IMR-90 (cell line): ENCODE measurements at regions not wholly inside any gene's neighbourhood (a gene's known extent, or its start where the extent isn't known, plus 50 kb on each side); places are given as distances from the start of the nearest gene placed in this dataset.

ENCODE experiments used
- ATAC-seq: fragments of 200-7000 bp; cut with Tn5 transposase; 2 replicates; pipeline ENCODE4 v1.9.1; 2020; ENCODE audit warnings: low read depth, mild to moderate bottlenecking, moderate library complexity
- BruUV-seq: library from RNA; stranded (reverse); fragments of 400-500 nt; replicated peaks from 2 replicates; lab custom pipeline; 2021; lab: Mats Ljungman, UMichigan
- CTCF ChIA-PET: fragments of 300-600 bp; formaldehyde crosslinking; extraction: SDS; loops from one replicate; lab custom pipeline; 2021; ENCODE audit warnings: antibody characterized with exemption; lab: Yijun Ruan, JAX
- POLR2A ChIA-PET: fragments of 300-600 bp; sonication (Branson Sonifier 250); formaldehyde crosslinking; loops from one replicate; lab custom pipeline; 2022; ENCODE audit warnings: antibody characterized with exemption; ENCODE audit not compliant: unreplicated experiment; lab: Charles Lee
- DNase-seq: peaks from one replicate; pipeline ENCODE4 v3.0.0; 2013
- H2AFZ ChIP-seq: replicated peaks from 2 replicates; pipeline ENCODE3; 2013; ENCODE audit warnings: low read length, mild to moderate bottlenecking; ENCODE audit not compliant: poor library complexity
- H2AK5ac ChIP-seq: 2 replicates; pipeline ENCODE4 v1.6.1; 2013; ENCODE audit warnings: low read depth, low read length, inconsistent platforms
- H2AK9ac ChIP-seq: replicated peaks from 2 replicates; pipeline ENCODE3; 2013; ENCODE audit warnings: mild to moderate bottlenecking, low read depth, low read length, moderate library complexity; ENCODE audit not compliant: poor library complexity
- H2BK120ac ChIP-seq: 2 replicates; pipeline ENCODE4 v1.6.1; 2013; ENCODE audit warnings: low read depth, low read length, inconsistent platforms
- H2BK15ac ChIP-seq: 3 replicates; pipeline ENCODE4 v1.6.1; 2013; ENCODE audit warnings: low read depth, low read length, inconsistent platforms
- H2BK20ac ChIP-seq: 2 replicates; pipeline ENCODE4 v1.6.1; 2013; ENCODE audit warnings: low read depth, mild to moderate bottlenecking, inconsistent platforms, low read length, moderate library complexity
- H2BK5ac ChIP-seq: 2 replicates; pipeline ENCODE4 v1.6.1; 2013; ENCODE audit warnings: mild to moderate bottlenecking, low read depth, low read length, inconsistent platforms; ENCODE audit not compliant: poor library complexity, severe bottlenecking
- H3K14ac ChIP-seq: replicated peaks from 2 replicates; pipeline ENCODE4 v1.6.1; 2013; ENCODE audit warnings: low read depth, low read length, inconsistent platforms
- H3K18ac ChIP-seq: 2 replicates; pipeline ENCODE4 v1.6.1; 2013; ENCODE audit warnings: low read depth, low read length, control low read depth
- H3K23ac ChIP-seq: 2 replicates; pipeline ENCODE4 v1.6.1; 2013; ENCODE audit warnings: low read depth, low read length, inconsistent platforms
- H3K27ac ChIP-seq: 2 replicates; pipeline ENCODE4 v1.5.1; 2013; ENCODE audit warnings: mild to moderate bottlenecking, control low read depth, low read length; ENCODE audit not compliant: insufficient read depth
- H3K27me3 ChIP-seq: 2 replicates; pipeline ENCODE4 v1.6.1; 2013; ENCODE audit warnings: low read length; ENCODE audit not compliant: control insufficient read depth, insufficient read depth
- H3K36me3 ChIP-seq: 2 replicates; pipeline ENCODE4 v1.6.1; 2013; ENCODE audit warnings: low read length, mixed read lengths; ENCODE audit not compliant: control insufficient read depth, insufficient read depth
- H3K4ac ChIP-seq: 2 replicates; pipeline ENCODE4 v1.6.1; 2013; ENCODE audit warnings: low read depth, low read length, inconsistent platforms
- H3K4me1 ChIP-seq: 2 replicates; pipeline ENCODE4 v1.6.1; 2013; ENCODE audit warnings: low read length, mixed read lengths; ENCODE audit not compliant: control insufficient read depth, insufficient read depth
- H3K4me2 ChIP-seq: 2 replicates; pipeline ENCODE4 v1.6.1; 2013; ENCODE audit warnings: low read depth, mild to moderate bottlenecking, control low read depth, low read length, moderate library complexity
- H3K4me3 ChIP-seq: 2 replicates; pipeline ENCODE4 v1.5.1; 2013; ENCODE audit warnings: low read depth, mild to moderate bottlenecking, control low read depth, low read length, moderate library complexity; ENCODE audit not compliant: insufficient read depth
- H3K56ac ChIP-seq: 2 replicates; pipeline ENCODE4 v1.6.1; 2013; ENCODE audit warnings: low read length, inconsistent platforms; ENCODE audit not compliant: insufficient read depth; ENCODE audit errors: extremely low read depth
- H3K79me1 ChIP-seq, 2 experiments: 2 replicates each; pipeline ENCODE4 v1.6.1; 2013; ENCODE audit warnings: low read length in 2 of 2, inconsistent platforms in 1 of 2, low read depth in 1 of 2
- H3K9ac ChIP-seq: 2 replicates; pipeline ENCODE4 v1.6.1; 2013; ENCODE audit warnings: low read depth, low read length, control low read depth
- H3K9me1 ChIP-seq: 2 replicates; pipeline ENCODE4 v1.6.1; 2013; ENCODE audit warnings: low read length, inconsistent platforms; ENCODE audit not compliant: insufficient read depth
- H3K9me3 ChIP-seq: 2 replicates; pipeline ENCODE4 v1.6.1; 2013; ENCODE audit warnings: low read length; ENCODE audit not compliant: control insufficient read depth, insufficient read depth
- H4K20me1 ChIP-seq: 2 replicates; pipeline ENCODE4 v1.6.1; 2013; ENCODE audit warnings: low read length, inconsistent platforms; ENCODE audit not compliant: insufficient read depth
- H4K5ac ChIP-seq: 2 replicates; pipeline ENCODE4 v1.6.1; 2013; ENCODE audit warnings: mild to moderate bottlenecking, low read depth, low read length, control low read depth
- H4K8ac ChIP-seq, 2 experiments: 2 replicates each; pipeline ENCODE4 v1.6.1; 2013; ENCODE audit warnings: low read depth in 2 of 2, low read length in 2 of 2, control low read depth in 1 of 2, inconsistent platforms in 1 of 2
- H4K91ac ChIP-seq: 2 replicates; pipeline ENCODE4 v1.6.1; 2013; ENCODE audit warnings: low read depth, low read length, inconsistent platforms; ENCODE audit not compliant: insufficient read depth
- BHLHE40 ChIP-seq: fragments of 150-350 bp; IDR thresholded peaks from 2 replicates; pipeline ENCODE4 v1.6.1; 2016; ENCODE audit warnings: mild to moderate bottlenecking, low read depth, low read length
- CEBPB ChIP-seq: IDR thresholded peaks from 2 replicates; pipeline ENCODE4 v1.6.1; 2012; ENCODE audit warnings: low read depth, low read length, improper control_type of control experiment
- CHD1 ChIP-seq: IDR thresholded peaks from 2 replicates; pipeline ENCODE4 v1.6.1; 2012; ENCODE audit warnings: low read depth, low read length, improper control_type of control experiment
- FOS ChIP-seq: fragments of 150-350 bp; IDR thresholded peaks from 2 replicates; pipeline ENCODE4 v1.6.1; 2016; ENCODE audit warnings: low read depth, low read length
- MAFK ChIP-seq: IDR thresholded peaks from 2 replicates; pipeline ENCODE4 v1.6.1; 2012; ENCODE audit warnings: low read depth, low read length, improper control_type of control experiment
- MXI1 ChIP-seq: IDR thresholded peaks from 2 replicates; pipeline ENCODE4 v1.6.1; 2012; ENCODE audit warnings: low read depth, mild to moderate bottlenecking, low read length, moderate library complexity, borderline replicate concordance
- NFE2L2 ChIP-seq: fragments of 150-350 bp; IDR thresholded peaks from 2 replicates; pipeline ENCODE4 v1.6.1; 2016; ENCODE audit warnings: low read depth, mild to moderate bottlenecking, low read length
- POLR2A ChIP-seq: IDR thresholded peaks from 2 replicates; pipeline ENCODE4 v1.6.1; 2012; ENCODE audit warnings: mild to moderate bottlenecking, low read depth, low read length
- RAD21 ChIP-seq: IDR thresholded peaks from 2 replicates; pipeline ENCODE4 v1.6.1; 2012; ENCODE audit warnings: low read length, improper control_type of control experiment
- RCOR1 ChIP-seq: IDR thresholded peaks from 2 replicates; pipeline ENCODE4 v1.6.1; 2012; ENCODE audit warnings: mild to moderate bottlenecking, low read length, improper control_type of control experiment; ENCODE audit not compliant: insufficient replicate concordance
- RFX5 ChIP-seq: IDR thresholded peaks from 2 replicates; pipeline ENCODE4 v1.8.0; 2012; ENCODE audit warnings: low read depth, mild to moderate bottlenecking, low read length, moderate library complexity
- SMC3 ChIP-seq: fragments of 150-350 bp; IDR thresholded peaks from 2 replicates; pipeline ENCODE4 v1.6.1; 2016; ENCODE audit warnings: low read depth, mild to moderate bottlenecking, antibody characterized with exemption, low read length, moderate library complexity
- WGBS, 2 experiments: methylation state at CpG; one replicate each; pipeline versions ENCODE4 v1.1.5 to v1.1.7; 2013; ENCODE audit warnings: missing lambda C conversion rate in 2 of 2; ENCODE audit not compliant: insufficient read length in 1 of 2; ENCODE audit errors: extremely low coverage in 2 of 2; 5-methylcytosine and 5-hydroxymethylcytosine counted together
- dilution Hi-C: fragments of 300-500 bp; cut with HindIII; formaldehyde crosslinking; loops from one replicate; pipeline ENCODE4 v1.14.3; 2018; ENCODE audit warnings: low sequenced_read_pairs; ENCODE audit not compliant: unreplicated experiment
- in situ Hi-C: fragments of 300-500 bp; cut with MboI; formaldehyde crosslinking; loops from 3 replicates; pipeline ENCODE4 v1.14.3; 2019; ENCODE audit warnings: low sequenced_read_pairs, inconsistent platforms, mixed read lengths
- intact Hi-C: fragments of 100-400 bp; cut with micrococcal nuclease; formaldehyde crosslinking; loops from 2 replicates; pipeline ENCODE4 v1.10.0; 2022
- TF ChIP-seq, protein P1 (sequence below): fragments of 150-350 bp; IDR thresholded peaks from 2 replicates; pipeline ENCODE4 v1.6.1; 2017; ENCODE audit warnings: mild to moderate bottlenecking, antibody characterized with exemption, low read length, low read depth

DNA sequence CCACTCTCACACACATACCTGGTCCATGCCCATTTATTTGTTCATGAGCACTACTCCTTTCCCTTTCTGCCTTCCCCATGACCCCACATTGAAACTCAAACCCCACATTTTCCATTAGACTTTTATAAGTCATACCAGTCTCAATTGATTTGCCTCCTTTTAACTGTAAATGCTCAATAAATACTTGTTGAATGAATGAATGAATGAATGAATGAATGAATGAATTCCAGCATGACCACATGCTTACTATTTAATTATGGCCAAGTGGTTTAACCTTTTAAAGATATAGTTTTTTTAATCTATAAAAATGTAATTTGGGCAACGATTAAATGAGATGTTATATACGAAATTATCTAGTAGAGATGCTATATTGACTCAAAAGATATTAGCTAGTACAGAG, 54.1 kb upstream of the GRAMD2B start:
- Histone ChIP-seq H3K9me3 (no peaks in the 10 kb centered on the region), H3K36me3 (no peaks in the 10 kb centered on the region), H2BK5ac (no peak overlapping the region), H3K4ac (no peak overlapping the region), H4K91ac (no peak overlapping the region), H4K8ac (no peak overlapping the region), H3K4me1 (peaks cover 19% of the 10 kb centered on the region), H2BK15ac (no peak overlapping the region), H2AFZ (no peak overlapping the region), H4K20me1 (no peaks in the 10 kb centered on the region), H3K4me2 (no peak overlapping the region), H2AK9ac (no peak overlapping the region), H3K9me1 (peaks cover 17% of the 10 kb centered on the region), H3K9ac (no peak overlapping the region), H2BK120ac (no peak overlapping the region), H3K56ac (no peak overlapping the region), H3K14ac (no peak overlapping the region), H3K27ac (no peak overlapping the region), H3K27me3 (no peaks in the 10 kb centered on the region), H2AK5ac (no peak overlapping the region), H2BK20ac (no peak overlapping the region), H3K79me1 (no peaks in the 10 kb centered on the region), H3K18ac (no peak overlapping the region), H4K5ac (no peak overlapping the region), H3K4me3 (no peak overlapping the region), H3K23ac (no peak overlapping the region)
- dilution Hi-C loops = no loop called here
- ChIA-PET CTCF (interaction anchor here (0.8 to 1.4 kb wide), 3 partner anchors 9 to 36 kb away, joined by 3 to 7 read pairs (median 4); no protein-coding TSS in a partner anchor), POLR2A (no interaction called here)
- intact Hi-C loops = no loop called here
- BruUV-seq = no TSS peak
- TF ChIP-seq, protein P1, sequence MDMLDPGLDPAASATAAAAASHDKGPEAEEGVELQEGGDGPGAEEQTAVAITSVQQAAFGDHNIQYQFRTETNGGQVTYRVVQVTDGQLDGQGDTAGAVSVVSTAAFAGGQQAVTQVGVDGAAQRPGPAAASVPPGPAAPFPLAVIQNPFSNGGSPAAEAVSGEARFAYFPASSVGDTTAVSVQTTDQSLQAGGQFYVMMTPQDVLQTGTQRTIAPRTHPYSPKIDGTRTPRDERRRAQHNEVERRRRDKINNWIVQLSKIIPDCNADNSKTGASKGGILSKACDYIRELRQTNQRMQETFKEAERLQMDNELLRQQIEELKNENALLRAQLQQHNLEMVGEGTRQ = no peak
- TF ChIP-seq BHLHE40 (no peak), CHD1 (no peak), CEBPB (no peak), RAD21 (no peak), POLR2A (no peak), MAFK (no peak), NFE2L2 (no peak), SMC3 (no peak), MXI1 (no peak), FOS (no peak), RFX5 (no peak), RCOR1 (no peak)
- ATAC-seq (no peak), DNase-seq (no peak)
- in situ Hi-C loops = no loop called here
- WGBS, 2 experiments = 100% methylated on average over 1 of the region's 2 CpGs; no CpG with 5 or more reads in 1 of the 2 experiments
